GM12878 (cell line): ENCODE measurements at regions not wholly inside any gene's neighbourhood (a gene's known extent, or its start where the extent isn't known, plus 50 kb on each side); places are given as distances from the start of the nearest gene placed in this dataset.

ENCODE experiments used
- ATAC-seq: fragments of 200-7000 bp; cut with Tn5 transposase; 3 replicates; pipeline ENCODE4 v1.9.1; 2020; ENCODE audit warnings: mild to moderate bottlenecking, moderate library complexity
- BruUV-seq: library from RNA; stranded (reverse); fragments of 400-500 nt; replicated peaks from 2 replicates; lab custom pipeline; 2021; lab: Mats Ljungman, UMichigan
- CTCF ChIA-PET: fragments of 300-600 bp; sonication (Branson Sonifier 250); formaldehyde crosslinking; extraction: SDS; loops from one replicate; lab custom pipeline; 2021; ENCODE audit warnings: inconsistent platforms; lab: Yijun Ruan, JAX
- POLR2A ChIA-PET: fragments of 350-600 bp; formaldehyde crosslinking; extraction: SDS; loops from one replicate; lab custom pipeline; 2021; ENCODE audit warnings: inconsistent platforms; lab: Charles Lee
- RAD21 ChIA-PET: fragments of 300-600 bp; sonication (Branson Sonifier 250); formaldehyde crosslinking; loops from one replicate; lab custom pipeline; 2023; ENCODE audit warnings: antibody characterized with exemption; ENCODE audit not compliant: unreplicated experiment; lab: Charles Lee
- SMC1A ChIA-PET: fragments of 300-600 bp; sonication (Branson Sonifier 250); formaldehyde crosslinking; loops from one replicate; lab custom pipeline; 2023; ENCODE audit not compliant: unreplicated experiment, uncharacterized antibody; lab: Charles Lee
- DNase-seq: peaks from one replicate; pipeline ENCODE4 v3.0.0-alpha.2; 2011; ENCODE audit warnings: low read depth, low spot score
- FAIRE-seq: peaks from 3 replicates; lab custom pipeline; 2011; peaks lifted over from hg19 to GRCh38; lab: Jason Lieb, UNC
- H2AFZ ChIP-seq: 2 replicates; pipeline ENCODE4 v1.6.0; 2011; ENCODE audit warnings: low read depth, low read length, control low read depth; ENCODE audit not compliant: control insufficient read depth
- H3K27ac ChIP-seq: 2 replicates; pipeline ENCODE4 v1.5.1; 2011; ENCODE audit warnings: control low read depth; ENCODE audit not compliant: control insufficient read depth, insufficient read depth
- H3K27me3 ChIP-seq, 2 experiments: replicated peaks in 1 of 2; 2 replicates each; pipeline versions ENCODE4 v1.6.0 to v1.6.1; 2011; ENCODE audit warnings: low read length in 1 of 2; ENCODE audit not compliant: control insufficient read depth in 2 of 2, insufficient read depth in 2 of 2
- H3K36me3 ChIP-seq, 2 experiments: 2 replicates each; pipeline ENCODE4 v1.5.1; 2011; ENCODE audit warnings: low read length in 1 of 2; ENCODE audit not compliant: control insufficient read depth in 2 of 2, insufficient read depth in 2 of 2
- H3K4me1 ChIP-seq: 2 replicates; pipeline ENCODE4 v1.6.1; 2011; ENCODE audit warnings: mild to moderate bottlenecking, low read length, moderate library complexity, mixed read lengths; ENCODE audit not compliant: control insufficient read depth, insufficient read depth
- H3K4me2 ChIP-seq: 2 replicates; pipeline ENCODE4 v1.6.0; 2011; ENCODE audit warnings: control low read depth; ENCODE audit not compliant: control insufficient read depth, insufficient read depth
- H3K4me3 ChIP-seq: fragments of 200-600 bp; sonication (generic); 2 replicates; pipeline ENCODE4 v1.5.1; 2016
- H3K79me2 ChIP-seq: 2 replicates; pipeline ENCODE4 v1.6.0; 2011; ENCODE audit warnings: low read length; ENCODE audit not compliant: control insufficient read depth, insufficient read depth
- H3K9ac ChIP-seq: 2 replicates; pipeline ENCODE4 v1.8.0; 2011; ENCODE audit warnings: low read length, control low read depth, mixed read lengths; ENCODE audit not compliant: control insufficient read depth, insufficient read depth
- H3K9me3 ChIP-seq: replicated peaks from 3 replicates; pipeline ENCODE4 v1.5.1; 2011; ENCODE audit warnings: mild to moderate bottlenecking, low read length; ENCODE audit not compliant: control insufficient read depth, insufficient read depth
- H4K20me1 ChIP-seq: 2 replicates; pipeline ENCODE4 v1.6.0; 2011; ENCODE audit not compliant: control insufficient read depth, insufficient read depth
- DPF2 ChIP-seq: fragments of 450-650 bp; IDR thresholded peaks from 2 replicates; pipeline ENCODE4 v1.6.1; 2017; ENCODE audit warnings: mild to moderate bottlenecking
- POLR2AphosphoS5 ChIP-seq: IDR thresholded peaks from 2 replicates; pipeline ENCODE4 v1.6.1; 2011; ENCODE audit warnings: mild to moderate bottlenecking, low read length, inconsistent platforms
- SMAD5 ChIP-seq: IDR thresholded peaks from 2 replicates; pipeline ENCODE4 v1.6.1; 2016; ENCODE audit warnings: antibody characterized with exemption, low read depth
- SMARCA5 ChIP-seq: fragments of 450-650 bp; IDR thresholded peaks from 2 replicates; pipeline ENCODE4 v1.6.1; 2017; ENCODE audit warnings: mild to moderate bottlenecking
- SRF ChIP-seq, 2 experiments: IDR thresholded peaks; 2 replicates each; pipeline ENCODE4 v1.6.1; 2011; ENCODE audit warnings: low read depth in 2 of 2, low read length in 2 of 2, mild to moderate bottlenecking in 1 of 2, moderate library complexity in 1 of 2
- ZNF274 ChIP-seq: IDR thresholded peaks from one replicate; pipeline ENCODE4 v1.8.0; 2011; ENCODE audit not compliant: insufficient read length, insufficient read depth
- WGBS: methylation state at CpG from one replicate; pipeline ENCODE4 v1.1.6; 2016; ENCODE audit warnings: low lambda C conversion rate; ENCODE audit not compliant: insufficient replicate concordance, insufficient coverage; ENCODE audit errors: missing lambda C conversion rate; 5-methylcytosine and 5-hydroxymethylcytosine counted together
- in situ Hi-C: fragments of 300-500 bp; cut with MboI; formaldehyde crosslinking; loops from 9 replicates; pipeline ENCODE4 v1.14.3; 2018; ENCODE audit warnings: mixed read lengths
- intact Hi-C: fragments of 100-400 bp; cut with micrococcal nuclease; formaldehyde crosslinking; loops from one replicate; pipeline ENCODE4 v1.14.2; 2022; ENCODE audit not compliant: unreplicated experiment
- TF ChIP-seq, protein P1 (sequence below): IDR thresholded peaks from 2 replicates; pipeline ENCODE4 v1.6.1; 2011; ENCODE audit warnings: mild to moderate bottlenecking, low read depth, low read length, moderate library complexity; ENCODE audit not compliant: insufficient replicate concordance
- TF ChIP-seq, protein P2 (sequence below): fragments of 150-350 bp; IDR thresholded peaks from 2 replicates; pipeline ENCODE4 v1.6.1; 2016; ENCODE audit warnings: low read depth, low read length
- TF ChIP-seq, protein P3 (sequence below): IDR thresholded peaks from 2 replicates; pipeline ENCODE4 v1.6.1; 2012; ENCODE audit warnings: low read depth, low read length, improper control_type of control experiment
- TF ChIP-seq, protein P4 (sequence below): fragments of 450-650 bp; IDR thresholded peaks from 2 replicates; pipeline ENCODE4 v1.6.1; 2016; ENCODE audit warnings: mild to moderate bottlenecking

DNA sequence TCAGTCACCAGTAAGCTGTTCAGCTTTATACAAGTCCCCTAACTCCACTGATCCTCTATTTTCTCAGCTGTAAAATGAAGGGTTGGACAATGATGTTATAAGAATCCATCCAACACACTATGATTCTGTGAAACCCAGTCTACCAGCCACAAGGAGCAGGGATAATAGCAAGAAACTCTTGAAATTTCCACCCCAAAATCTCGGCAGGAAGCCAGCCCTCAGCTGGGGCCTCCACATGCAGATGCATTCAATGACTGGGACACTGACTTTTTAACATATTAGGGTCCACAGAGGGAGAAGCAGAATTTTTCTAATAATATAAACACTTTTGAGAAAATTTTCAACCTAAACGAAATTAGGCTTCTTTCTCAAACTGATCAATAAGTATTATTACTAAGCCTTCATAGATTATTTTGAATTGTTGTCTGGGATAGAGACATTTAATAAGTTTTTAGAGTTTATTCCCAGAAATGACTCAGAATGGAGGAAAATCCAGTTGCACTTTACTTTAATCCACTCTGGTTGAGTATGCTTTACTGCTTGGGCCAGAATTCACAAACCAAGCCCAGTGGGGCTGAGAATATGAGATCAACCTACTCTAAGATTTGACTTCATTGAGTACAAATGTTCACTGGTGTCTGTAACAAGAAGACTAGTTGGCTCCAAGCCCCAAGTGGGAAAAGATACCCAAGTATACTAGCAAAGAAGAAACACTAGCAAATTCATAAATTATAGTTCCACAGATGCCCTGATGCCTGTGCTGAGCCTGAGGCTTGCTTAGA is 168.6 kb downstream of the C7orf25 start:
- Histone ChIP-seq H3K4me1 (no peaks in the 10 kb centered on the region), H3K27ac (no peak overlapping the region), H3K36me3 (no peaks in the 10 kb centered on the region), H3K4me3 (no peak overlapping the region), H3K4me2 (no peak overlapping the region), H3K79me2 (no peaks in the 10 kb centered on the region), H3K27me3 (no peaks in the 10 kb centered on the region), H2AFZ (no peak overlapping the region), H3K9me3 (no peaks in the 10 kb centered on the region), H4K20me1 (no peaks in the 10 kb centered on the region), H3K9ac (no peak overlapping the region)
- RAD21 ChIA-PET, result no interaction called here
- in situ Hi-C loops (no loop called here), intact Hi-C loops (no loop called here)
- ATAC-seq (no peak), DNase-seq (no peak), FAIRE-seq (no peak)
- TF ChIP-seq, protein P1, sequence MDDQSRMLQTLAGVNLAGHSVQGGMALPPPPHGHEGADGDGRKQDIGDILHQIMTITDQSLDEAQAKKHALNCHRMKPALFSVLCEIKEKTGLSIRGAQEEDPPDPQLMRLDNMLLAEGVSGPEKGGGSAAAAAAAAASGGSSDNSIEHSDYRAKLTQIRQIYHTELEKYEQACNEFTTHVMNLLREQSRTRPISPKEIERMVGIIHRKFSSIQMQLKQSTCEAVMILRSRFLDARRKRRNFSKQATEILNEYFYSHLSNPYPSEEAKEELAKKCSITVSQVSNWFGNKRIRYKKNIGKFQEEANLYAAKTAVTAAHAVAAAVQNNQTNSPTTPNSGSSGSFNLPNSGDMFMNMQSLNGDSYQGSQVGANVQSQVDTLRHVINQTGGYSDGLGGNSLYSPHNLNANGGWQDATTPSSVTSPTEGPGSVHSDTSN, result no peak
- TF ChIP-seq ZNF274 (no peak), POLR2AphosphoS5 (no peak), SMARCA5 (no peak), SMAD5 (no peak), DPF2 (no peak), SRF (IDR thresholded peaks at IDR 0.05; ENCODE audit: low read depth in 2 of 2, low read length in 2 of 2) (no peak)
- TF ChIP-seq, protein P2, sequence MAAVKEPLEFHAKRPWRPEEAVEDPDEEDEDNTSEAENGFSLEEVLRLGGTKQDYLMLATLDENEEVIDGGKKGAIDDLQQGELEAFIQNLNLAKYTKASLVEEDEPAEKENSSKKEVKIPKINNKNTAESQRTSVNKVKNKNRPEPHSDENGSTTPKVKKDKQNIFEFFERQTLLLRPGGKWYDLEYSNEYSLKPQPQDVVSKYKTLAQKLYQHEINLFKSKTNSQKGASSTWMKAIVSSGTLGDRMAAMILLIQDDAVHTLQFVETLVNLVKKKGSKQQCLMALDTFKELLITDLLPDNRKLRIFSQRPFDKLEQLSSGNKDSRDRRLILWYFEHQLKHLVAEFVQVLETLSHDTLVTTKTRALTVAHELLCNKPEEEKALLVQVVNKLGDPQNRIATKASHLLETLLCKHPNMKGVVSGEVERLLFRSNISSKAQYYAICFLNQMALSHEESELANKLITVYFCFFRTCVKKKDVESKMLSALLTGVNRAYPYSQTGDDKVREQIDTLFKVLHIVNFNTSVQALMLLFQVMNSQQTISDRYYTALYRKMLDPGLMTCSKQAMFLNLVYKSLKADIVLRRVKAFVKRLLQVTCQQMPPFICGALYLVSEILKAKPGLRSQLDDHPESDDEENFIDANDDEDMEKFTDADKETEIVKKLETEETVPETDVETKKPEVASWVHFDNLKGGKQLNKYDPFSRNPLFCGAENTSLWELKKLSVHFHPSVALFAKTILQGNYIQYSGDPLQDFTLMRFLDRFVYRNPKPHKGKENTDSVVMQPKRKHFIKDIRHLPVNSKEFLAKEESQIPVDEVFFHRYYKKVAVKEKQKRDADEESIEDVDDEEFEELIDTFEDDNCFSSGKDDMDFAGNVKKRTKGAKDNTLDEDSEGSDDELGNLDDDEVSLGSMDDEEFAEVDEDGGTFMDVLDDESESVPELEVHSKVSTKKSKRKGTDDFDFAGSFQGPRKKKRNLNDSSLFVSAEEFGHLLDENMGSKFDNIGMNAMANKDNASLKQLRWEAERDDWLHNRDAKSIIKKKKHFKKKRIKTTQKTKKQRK, result no peak
- TF ChIP-seq, protein P3, sequence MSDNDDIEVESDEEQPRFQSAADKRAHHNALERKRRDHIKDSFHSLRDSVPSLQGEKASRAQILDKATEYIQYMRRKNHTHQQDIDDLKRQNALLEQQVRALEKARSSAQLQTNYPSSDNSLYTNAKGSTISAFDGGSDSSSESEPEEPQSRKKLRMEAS, result no peak
- TF ChIP-seq, protein P4, sequence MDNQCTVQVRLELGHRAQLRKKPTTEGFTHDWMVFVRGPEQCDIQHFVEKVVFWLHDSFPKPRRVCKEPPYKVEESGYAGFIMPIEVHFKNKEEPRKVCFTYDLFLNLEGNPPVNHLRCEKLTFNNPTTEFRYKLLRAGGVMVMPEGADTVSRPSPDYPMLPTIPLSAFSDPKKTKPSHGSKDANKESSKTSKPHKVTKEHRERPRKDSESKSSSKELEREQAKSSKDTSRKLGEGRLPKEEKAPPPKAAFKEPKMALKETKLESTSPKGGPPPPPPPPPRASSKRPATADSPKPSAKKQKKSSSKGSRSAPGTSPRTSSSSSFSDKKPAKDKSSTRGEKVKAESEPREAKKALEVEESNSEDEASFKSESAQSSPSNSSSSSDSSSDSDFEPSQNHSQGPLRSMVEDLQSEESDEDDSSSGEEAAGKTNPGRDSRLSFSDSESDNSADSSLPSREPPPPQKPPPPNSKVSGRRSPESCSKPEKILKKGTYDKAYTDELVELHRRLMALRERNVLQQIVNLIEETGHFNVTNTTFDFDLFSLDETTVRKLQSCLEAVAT, result no peak
- CTCF ChIA-PET, result no interaction called here
- 0% methylated on average over 2 of the region's 2 CpGs for WGBS
- BruUV-seq, result no TSS peak
- POLR2A ChIA-PET, result no interaction called here
- SMC1A ChIA-PET, result no interaction called here
